ENCODE measurements at regions not wholly inside any gene's neighbourhood (a gene's known extent, or its start where the extent isn't known, plus 50 kb on each side); places are given as distances from the start of the nearest gene placed in this dataset.

GRCh38 chr17:71709946-71710345 lies 410.9 kb upstream of the SOX9 start:
- TF ChIP-seq CTCF (IDR thresholded peaks at IDR 0.05) (no peak), POLR2A (IDR thresholded peaks at IDR 0.05) (no peak)

All from uterus (tissue), 2 donors.